GM08714 (cell line): ENCODE measurements at regions not wholly inside any gene's neighbourhood (a gene's known extent, or its start where the extent isn't known, plus 50 kb on each side); places are given as distances from the start of the nearest gene placed in this dataset.
"Not testable (repeated sequence)": the region's sequence is repeated elsewhere in the genome, so short reads cannot be mapped to it uniquely, and the experiment has no call there.

Experiments used
- H3K4me3 ChIP-seq: fragments of 200-500 bp; sonication (Bioruptor generic); 2 replicates; pipeline ENCODE4 v1.5.1; 2014; ENCODE audit warnings: mild to moderate bottlenecking, low read length, inconsistent platforms
- ZNF274 ChIP-seq: IDR thresholded peaks from 2 replicates; pipeline ENCODE4 v1.6.1; 2012; ENCODE audit warnings: mild to moderate bottlenecking, low read depth, low read length

DNA sequence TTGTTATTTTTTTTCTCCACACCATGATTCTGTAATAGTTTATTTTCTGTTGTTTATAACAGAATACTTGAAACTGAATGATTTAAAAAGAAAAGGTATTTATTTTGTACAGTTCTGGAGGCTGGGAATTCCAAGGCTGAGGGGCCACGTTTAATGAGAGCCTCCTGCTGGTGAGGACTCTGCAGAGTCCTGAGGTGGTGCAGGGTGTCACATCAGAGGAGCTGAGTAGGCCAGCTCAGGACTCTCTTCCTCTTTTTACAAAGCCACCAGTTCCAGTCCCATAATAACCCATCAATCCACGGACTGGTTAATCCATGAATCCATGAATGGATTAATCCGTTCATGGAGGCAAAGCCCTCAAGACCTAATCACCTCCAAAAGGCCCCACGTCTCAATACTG is 71.6 kb downstream of the TFAP2A start:
- no peak for TF ChIP-seq ZNF274
- H3K4me3 ChIP-seq, result no peak overlapping the region

DNA sequence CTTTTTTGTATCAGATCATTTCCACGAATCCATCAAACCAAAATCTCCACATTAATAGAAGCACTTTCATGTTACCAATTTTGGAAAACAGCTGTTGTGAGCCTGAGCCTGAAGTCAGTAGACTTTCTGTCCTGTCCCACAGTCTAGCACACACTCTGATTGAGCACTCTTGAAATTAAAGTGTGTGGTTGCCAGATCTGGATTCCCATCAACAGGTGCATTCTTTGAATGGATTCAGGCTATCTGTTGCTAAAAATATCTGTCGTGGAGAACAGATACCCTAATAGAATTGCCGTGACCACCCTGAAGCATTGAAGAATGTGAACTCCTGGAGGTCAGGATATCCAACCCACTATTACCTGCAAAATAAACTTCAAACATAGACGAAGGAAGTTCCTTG is 73.3 kb downstream of the TFAP2A start:
- TF ChIP-seq ZNF274, result no peak
- no peak overlapping the region for H3K4me3 ChIP-seq

DNA sequence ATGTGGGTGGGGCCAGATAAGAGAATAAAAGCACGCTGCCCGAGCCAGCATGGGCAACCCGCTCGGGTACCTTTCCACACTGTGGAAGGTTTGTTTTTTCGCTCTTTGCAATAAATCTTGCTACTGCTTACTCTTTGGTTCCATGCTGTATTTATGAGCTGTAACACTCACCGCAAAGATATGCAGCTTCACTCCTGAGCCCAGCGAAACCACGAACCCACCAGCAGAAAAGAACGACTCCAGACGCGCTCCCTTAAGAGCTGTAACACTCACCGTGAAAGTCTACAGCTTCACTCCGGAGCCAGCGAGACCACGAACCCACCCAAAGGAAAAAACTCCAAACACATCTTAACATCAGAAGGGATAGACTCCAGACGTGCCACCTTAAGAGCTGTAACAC is 76.7 kb downstream of the TFAP2A start:
- H3K4me3 ChIP-seq, result no peak overlapping the region
- no peak for TF ChIP-seq ZNF274

DNA sequence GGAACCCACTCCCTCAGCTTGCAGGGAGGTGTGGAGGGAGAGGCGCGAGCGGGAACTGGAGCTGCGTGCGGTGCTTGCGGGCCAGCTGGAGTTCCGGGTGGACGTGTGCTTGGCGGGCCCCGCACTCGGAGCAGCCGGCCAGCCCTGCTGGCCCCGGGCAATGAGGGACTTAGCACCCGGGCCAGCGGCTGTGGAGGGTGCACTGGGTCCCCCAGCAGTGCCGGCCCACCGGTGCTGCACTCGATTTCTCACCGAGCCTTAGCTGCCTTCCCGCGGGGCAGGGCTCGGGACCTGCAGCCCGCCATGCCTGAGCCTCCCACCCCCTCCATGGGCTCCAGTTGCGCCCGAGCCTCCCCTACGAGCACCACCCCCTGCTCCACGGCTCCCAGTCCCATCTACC is 77.5 kb downstream of the TFAP2A start:
- not testable (repeated sequence) for H3K4me3 ChIP-seq

DNA sequence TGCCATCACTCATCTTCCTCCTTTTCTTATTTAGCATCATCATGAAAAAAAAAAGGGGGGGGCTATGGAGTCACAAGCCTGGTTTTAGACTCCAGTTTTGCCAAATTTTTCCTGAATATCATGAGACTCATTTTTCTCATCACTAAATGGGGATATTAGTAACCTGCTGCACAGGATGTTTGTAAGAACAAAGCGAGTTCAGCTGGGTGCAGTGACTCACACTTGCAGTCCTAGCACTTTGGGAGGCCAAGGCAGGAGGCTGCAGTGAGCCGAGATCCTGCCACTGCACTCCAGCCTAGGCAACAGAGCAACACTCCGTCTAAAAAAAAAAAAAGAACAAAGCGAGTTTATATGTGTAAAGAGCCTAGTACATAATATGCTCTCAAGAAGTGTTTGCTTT is 82.8 kb downstream of the TFAP2A start:
- no peak overlapping the region for H3K4me3 ChIP-seq
- no peak for TF ChIP-seq ZNF274

DNA sequence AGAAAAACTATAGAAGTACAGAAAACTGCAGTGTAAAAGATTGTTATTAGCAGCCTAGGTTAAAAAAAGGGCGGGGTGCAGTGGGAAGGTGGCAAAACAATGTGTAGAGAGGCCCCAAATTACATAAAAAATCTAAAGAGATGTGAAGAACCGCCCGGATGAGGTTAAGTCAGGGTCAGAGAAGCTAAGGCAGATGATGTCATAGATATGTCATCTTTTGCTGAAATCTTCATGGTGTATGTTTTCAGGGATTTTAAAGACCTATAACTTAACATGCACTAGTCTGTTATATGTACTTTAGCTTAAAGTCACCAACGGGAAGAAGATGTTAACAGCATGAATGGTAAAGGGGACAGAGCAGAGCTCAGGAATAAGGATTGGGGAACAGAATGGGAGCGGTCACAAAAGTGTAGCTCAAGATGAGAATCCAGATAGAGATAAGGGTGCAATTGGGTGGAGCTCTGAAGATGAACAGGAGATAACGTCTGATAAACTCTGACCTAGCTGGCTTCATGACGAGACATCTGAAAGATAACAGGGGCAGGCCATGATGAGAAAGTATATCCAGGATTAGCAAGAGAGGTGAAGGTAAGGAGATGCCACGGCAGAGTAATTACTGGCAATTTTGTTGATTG is 83.4 kb downstream of the TFAP2A start:
- TF ChIP-seq ZNF274, result no peak
- H3K4me3 ChIP-seq, result no peak overlapping the region

DNA sequence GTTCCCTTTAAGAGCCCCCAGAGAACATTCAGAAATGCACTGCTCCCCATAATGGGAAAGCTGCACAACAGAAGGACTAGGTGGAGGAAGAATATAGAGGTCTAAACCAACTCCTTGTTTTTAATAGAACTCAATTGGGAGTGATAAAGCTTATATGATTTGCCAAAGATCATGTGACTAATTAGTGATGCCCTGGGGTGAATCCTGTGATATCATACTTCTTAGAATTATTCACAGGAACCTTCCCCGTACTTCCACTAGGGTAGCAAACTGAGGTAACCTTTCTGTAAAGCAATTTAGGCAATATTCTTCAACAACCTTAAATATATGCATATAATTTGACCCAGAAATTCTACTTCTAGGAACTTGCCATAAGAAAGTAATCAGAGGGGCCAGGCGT is 84.4 kb downstream of the TFAP2A start:
- no peak overlapping the region for H3K4me3 ChIP-seq
- no peak for TF ChIP-seq ZNF274

DNA sequence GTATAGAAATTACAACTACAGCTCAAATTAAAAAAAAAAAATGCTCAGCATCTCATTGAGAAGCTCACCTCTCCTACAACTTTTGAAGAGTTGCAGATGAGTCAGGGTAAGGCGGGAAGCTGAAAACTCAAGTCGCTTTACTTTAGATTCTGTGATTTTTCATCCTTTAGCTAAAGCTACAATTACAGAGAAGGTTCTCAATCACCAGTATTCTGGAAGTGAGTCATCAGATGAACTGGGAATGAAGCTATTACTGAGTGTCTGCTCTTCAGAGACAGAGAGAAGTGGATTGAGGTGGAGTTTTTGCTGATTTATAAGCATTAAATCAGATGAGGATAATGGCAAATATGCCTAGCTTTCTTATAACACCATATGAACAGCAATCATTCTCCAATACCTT is 91.9 kb downstream of the TFAP2A start:
- no peak for TF ChIP-seq ZNF274
- H3K4me3 ChIP-seq, result no peak overlapping the region

DNA sequence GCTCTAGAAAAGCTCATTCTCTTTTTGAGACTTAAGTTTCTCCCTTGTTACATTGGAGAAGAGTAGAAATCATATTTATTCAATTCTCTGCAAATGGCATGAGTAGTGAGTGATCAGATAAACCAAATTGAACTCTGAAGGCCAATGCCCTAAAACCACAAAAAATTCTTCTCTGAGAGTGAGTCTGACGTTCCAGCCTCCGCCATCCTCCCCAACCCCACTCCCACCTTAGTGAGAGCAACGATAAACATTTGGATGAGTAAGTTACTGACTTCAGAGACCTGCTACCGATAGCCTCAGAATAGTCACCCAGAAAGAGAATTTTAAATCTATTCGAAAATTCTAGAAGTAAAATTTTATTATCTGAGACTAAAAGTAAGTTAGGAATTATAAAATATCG is 94.6 kb downstream of the TFAP2A start:
- no peak overlapping the region for H3K4me3 ChIP-seq
- no peak for TF ChIP-seq ZNF274

DNA sequence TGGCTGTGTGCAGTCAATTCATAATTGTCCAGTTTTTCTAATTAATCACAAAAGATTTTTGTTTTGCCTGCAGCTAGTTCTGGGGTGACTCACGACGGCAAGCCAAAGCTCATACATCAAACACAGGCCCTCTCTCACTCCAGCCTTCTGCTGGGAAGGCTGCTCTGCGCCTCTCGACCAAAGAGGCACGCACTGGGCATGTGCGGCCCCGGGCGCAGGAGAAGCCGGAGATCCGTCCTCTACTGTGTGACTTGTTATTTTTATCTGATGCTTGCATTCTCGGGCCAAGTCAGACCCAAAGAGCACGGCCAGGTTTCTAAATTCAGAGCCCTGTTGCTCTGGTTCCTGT is 98.5 kb downstream of the TFAP2A start:
- H3K4me3 ChIP-seq, result no peak overlapping the region
- no peak for TF ChIP-seq ZNF274

DNA sequence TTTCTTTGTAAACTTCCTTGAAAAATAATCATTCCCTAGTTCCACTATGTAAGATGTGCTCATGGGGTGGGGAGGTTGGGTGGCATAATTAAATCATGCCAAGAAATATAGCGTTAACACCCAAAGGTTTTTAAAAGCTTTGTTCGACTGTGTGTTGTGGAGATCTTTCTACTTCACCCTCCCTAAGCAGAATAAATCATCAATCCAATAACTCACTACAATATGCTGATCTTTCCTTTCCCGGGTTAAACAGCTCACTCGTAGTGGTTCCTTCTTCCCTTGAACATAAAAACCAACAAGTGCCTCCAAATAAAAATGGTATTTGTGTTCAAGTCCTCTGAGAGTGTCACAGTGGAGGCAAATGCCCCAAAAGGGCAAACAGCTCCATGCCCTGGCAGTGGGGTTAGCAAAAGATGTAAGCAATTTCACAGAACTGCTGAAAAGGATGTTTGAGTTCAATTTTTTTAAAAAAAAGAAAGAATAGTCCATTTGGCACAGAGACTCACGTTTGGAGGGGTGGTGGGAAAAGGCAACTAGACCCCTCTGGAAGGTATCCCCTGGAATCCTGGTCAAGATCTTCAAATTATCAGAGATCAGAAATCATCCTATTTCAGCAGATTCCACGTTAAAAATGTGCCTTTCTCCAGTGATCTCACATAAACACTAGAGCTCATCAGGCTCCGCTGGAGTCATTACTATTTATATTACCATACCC is 99.1 kb downstream of the TFAP2A start:
- H3K4me3 ChIP-seq, result no peak overlapping the region
- TF ChIP-seq ZNF274, result no peak

DNA sequence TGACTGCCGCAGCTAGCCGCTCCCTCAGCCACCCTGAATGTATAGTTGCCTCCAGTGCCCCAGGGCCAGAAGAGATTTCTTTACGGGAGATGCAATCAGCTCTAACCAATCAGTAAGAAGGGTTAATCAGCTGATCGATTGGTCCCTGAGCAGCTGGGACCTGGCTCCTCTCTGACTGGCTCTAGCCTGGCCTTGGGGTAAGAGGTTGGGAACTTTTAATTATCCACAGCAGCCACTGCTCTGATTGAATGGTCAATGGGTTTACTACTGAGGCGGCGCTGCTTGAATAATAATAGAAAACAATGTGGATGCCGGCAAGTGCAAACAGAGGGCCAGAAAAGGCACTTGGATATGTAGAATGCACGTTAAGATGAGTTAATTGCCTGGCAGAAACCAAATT is 99.8 kb downstream of the TFAP2A start:
- no peak for TF ChIP-seq ZNF274

DNA sequence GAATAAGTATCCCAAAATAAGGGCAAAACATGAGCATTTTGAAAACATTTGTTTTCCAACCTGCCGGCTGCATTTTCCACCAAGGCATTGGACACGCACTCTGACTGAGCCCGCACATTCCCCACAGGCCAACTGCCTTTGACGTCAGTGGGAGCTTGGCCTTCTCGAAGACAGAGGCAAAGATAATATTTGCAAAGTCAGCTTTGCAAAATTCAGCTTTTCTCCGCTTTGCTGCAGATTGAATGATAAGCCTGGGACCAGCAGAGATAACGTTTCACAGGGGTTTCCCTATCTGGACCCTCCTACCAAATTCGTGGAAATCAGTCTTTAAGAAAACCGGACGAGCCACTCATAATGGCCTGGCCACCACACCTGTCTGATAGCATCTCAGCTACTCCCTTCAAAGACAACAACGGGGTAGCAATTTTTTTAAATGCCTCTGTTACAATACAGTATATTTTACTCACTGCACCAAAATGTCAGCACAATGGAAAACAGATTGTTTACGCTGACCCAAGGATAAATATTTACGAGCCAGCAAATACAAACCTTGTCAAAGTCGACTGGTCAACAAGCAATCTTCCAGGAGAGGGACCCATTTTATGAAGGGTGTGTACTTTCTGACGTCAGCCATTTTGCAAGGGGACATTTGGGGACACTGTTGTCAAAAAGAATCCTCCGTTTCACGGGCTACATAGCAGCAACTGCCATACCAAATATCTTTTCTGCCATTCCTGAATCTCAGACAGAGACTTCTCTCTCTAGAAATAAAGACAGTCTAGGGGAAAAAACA is 100.5 kb downstream of the TFAP2A start:
- TF ChIP-seq ZNF274, result no peak
- no peak overlapping the region for H3K4me3 ChIP-seq

More for the DNA sequence above, 99.8 kb downstream of the TFAP2A start:
- no peak overlapping the region for H3K4me3 ChIP-seq

DNA sequence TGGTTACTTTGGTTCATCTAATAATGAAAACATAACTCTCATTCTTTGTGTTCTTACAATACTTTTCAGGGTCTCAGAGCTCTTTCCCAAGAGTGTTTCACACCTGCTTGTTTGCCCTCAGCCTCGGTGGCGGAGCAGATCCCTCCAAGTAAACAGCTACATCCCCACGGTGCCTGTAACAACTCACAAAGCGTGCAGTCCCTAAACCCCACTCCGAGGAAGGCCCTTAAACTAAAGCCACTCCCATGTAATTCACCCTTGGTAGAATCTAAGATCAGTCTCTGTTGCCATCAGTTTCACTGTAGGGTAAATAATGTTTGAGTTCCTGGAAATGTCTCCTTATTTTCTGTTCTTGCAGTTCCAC is 101.1 kb downstream of the TFAP2A start:
- no peak for TF ChIP-seq ZNF274
- H3K4me3 ChIP-seq, result no peak overlapping the region

DNA sequence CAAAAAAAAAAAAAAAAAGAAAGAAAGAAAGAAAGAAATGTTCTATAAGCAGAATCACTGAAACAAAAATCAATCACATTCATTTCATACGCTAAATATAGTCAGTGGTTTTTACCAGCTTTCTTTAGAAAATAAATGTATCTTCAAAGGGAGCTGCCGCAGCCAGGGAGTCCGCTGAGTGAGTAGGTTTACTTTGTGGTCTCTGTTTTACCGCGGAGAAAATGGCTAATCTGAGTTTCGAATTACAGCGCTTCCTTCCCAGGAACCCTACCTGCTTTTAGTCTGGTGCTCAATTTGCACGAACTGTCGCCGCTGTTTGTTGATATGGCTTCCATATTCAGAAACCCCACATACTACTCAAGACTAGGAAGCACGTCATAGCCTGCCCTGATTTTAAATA is 102.4 kb downstream of the TFAP2A start:
- no peak overlapping the region for H3K4me3 ChIP-seq
- no peak for TF ChIP-seq ZNF274

DNA sequence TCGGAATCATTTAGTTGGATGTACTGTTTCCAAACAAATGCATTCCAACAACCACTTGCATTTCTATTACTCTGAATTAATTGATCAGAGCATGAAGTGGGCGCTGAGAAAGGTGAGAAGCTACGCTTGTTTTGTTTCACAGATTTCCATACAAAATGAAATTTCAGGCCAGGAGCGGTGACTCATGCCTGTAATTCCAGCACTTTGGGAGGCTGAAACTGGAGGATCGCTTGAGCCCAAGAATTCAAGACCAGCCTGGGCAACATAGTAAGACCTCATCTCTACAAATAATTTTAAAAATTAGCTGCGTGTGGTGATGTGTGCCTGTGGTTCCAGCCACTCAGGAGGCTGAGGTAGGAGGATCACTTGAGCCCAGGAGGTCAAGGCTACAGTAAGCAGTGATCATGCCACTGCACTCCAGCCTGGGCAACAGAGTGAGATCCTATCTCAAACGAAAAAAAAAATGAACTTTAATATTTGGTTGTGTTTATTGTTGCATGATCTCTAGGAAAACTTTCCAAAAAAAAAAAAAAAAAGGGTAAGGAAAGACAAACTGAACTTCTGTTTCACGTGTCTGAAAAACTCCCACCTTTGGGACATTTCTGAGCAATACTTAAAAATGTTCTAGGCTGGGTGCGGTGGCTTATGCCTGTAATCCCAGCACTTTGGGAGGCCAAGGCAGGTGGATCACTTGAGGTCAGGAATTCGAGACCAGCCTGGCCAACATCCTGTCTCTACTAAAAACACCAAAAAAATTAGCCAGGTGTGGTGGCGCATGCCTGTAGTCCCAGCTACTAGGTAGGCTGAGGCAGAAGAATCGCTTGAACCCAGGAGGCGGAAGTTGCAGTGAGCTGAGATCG is 103.1 kb downstream of the TFAP2A start:
- H3K4me3 ChIP-seq, result not testable (repeated sequence)
